A549 (cell line): ENCODE measurements at regions not wholly inside any gene's neighbourhood (a gene's known extent, or its start where the extent isn't known, plus 50 kb on each side); places are given as distances from the start of the nearest gene placed in this dataset.

ENCODE experiments used
- ATAC-seq, 2 experiments: fragments of 200-7000 bp in 1 of 2; fragments of >200 bp in 1 of 2; cut with Nextera tagmentation in 1 of 2; cut with Tn5 transposase in 1 of 2; 3 replicates each; pipeline versions ENCODE4 v1.8.0 to v1.9.1; 2018 to 2020; ENCODE audit warnings: mild to moderate bottlenecking in 1 of 2, moderate library complexity in 1 of 2
- CTCF ChIA-PET: fragments of 300-600 bp; sonication (Branson Sonifier 250); formaldehyde crosslinking; extraction: SDS; loops from one replicate; lab custom pipeline; 2021; ENCODE audit warnings: antibody characterized with exemption, inconsistent platforms; lab: Yijun Ruan, JAX
- POLR2A ChIA-PET: fragments of 350-600 bp; formaldehyde crosslinking; extraction: SDS; loops from one replicate; lab custom pipeline; 2021; ENCODE audit warnings: antibody characterized with exemption, inconsistent platforms; lab: Yijun Ruan, JAX
- DNase-seq, 2 experiments: peaks; one replicate each; pipeline versions ENCODE4 v3.0.0 to v3.0.0-alpha.2; 2011 to 2016; ENCODE audit warnings: low read depth in 1 of 2, low spot score in 1 of 2
- FAIRE-seq: peaks from 2 replicates; lab custom pipeline; 2011; peaks lifted over from hg19 to GRCh38; lab: Jason Lieb, UNC
- H3K27ac ChIP-seq, 2 experiments: fragments of >200 bp; sonication (Bioruptor Twin); formaldehyde crosslinking; 3 replicates each; pipeline ENCODE4 v1.5.1; 2016 to 2017
- H3K4me1 ChIP-seq: fragments of >200 bp; sonication (Bioruptor Twin); formaldehyde crosslinking; 3 replicates; pipeline ENCODE4 v1.6.1; 2016
- H3K4me2 ChIP-seq: fragments of >200 bp; sonication (Bioruptor Twin); formaldehyde crosslinking; 3 replicates; pipeline ENCODE4 v1.6.1; 2016
- H3K4me3 ChIP-seq: fragments of >200 bp; sonication (Bioruptor Twin); formaldehyde crosslinking; 3 replicates; pipeline ENCODE4 v1.5.1; 2016
- H3K9me3 ChIP-seq: fragments of >200 bp; sonication (Bioruptor Twin); formaldehyde crosslinking; 3 replicates; pipeline ENCODE4 v1.6.1; 2016
- BHLHE40 ChIP-seq: IDR thresholded peaks from 2 replicates; pipeline ENCODE4 v1.6.1; 2012; ENCODE audit warnings: low read depth, low read length, inconsistent platforms
- CBX8 ChIP-seq: fragments of 200-600 bp; sonication (generic); IDR thresholded peaks from 2 replicates; pipeline ENCODE4 v1.6.1; 2016
- EHMT2 ChIP-seq: fragments of 200-600 bp; sonication (generic); IDR thresholded peaks from 2 replicates; pipeline ENCODE4 v1.6.1; 2016; ENCODE audit warnings: antibody characterized with exemption, low read depth, mild to moderate bottlenecking, moderate library complexity
- EP300 ChIP-seq, 2 experiments: fragments of >200 bp; sonication (Bioruptor Twin); formaldehyde crosslinking; IDR thresholded peaks; 2 replicates in 1 of 2; 3 replicates in 1 of 2; pipeline ENCODE4 v1.6.1; 2016 to 2017
- FOSL2 ChIP-seq, 2 experiments: fragments of 450-650 bp in 1 of 2; fragments of >200 bp in 1 of 2; sonication (Bioruptor Twin) in 1 of 2; formaldehyde crosslinking; IDR thresholded peaks; 2 replicates each; pipeline versions ENCODE4 v1.5.0 to v1.6.1; 2016 to 2020; ENCODE audit warnings: mild to moderate bottlenecking in 1 of 2, moderate library complexity in 1 of 2
- GATA3 ChIP-seq: IDR thresholded peaks from 2 replicates; pipeline ENCODE4 v1.6.1; 2012; ENCODE audit warnings: borderline replicate concordance
- HDAC2 ChIP-seq: fragments of 200-600 bp; sonication (generic); IDR thresholded peaks from 2 replicates; pipeline ENCODE4 v1.6.1; 2016
- HEYL ChIP-seq: fragments of 250-450 bp; sonication (Bioruptor Pico); IDR thresholded peaks from 2 replicates; pipeline ENCODE4 v1.8.0; 2021; ENCODE audit warnings: mild to moderate bottlenecking, moderate library complexity
- HOXB5 ChIP-seq: fragments of 250-450 bp; sonication (Bioruptor Pico); IDR thresholded peaks from 2 replicates; pipeline ENCODE4 v1.5.0; 2020; ENCODE audit warnings: mild to moderate bottlenecking, moderate library complexity
- JUNB ChIP-seq: fragments of >200 bp; sonication (Bioruptor Twin); formaldehyde crosslinking; IDR thresholded peaks from 2 replicates; pipeline ENCODE4 v1.6.1; 2016
- KDM1A ChIP-seq: fragments of 200-600 bp; sonication (generic); IDR thresholded peaks from 2 replicates; pipeline ENCODE4 v1.6.1; 2016; ENCODE audit warnings: low read depth, mild to moderate bottlenecking
- MAFK ChIP-seq: fragments of 450-650 bp; IDR thresholded peaks from 2 replicates; pipeline ENCODE4 v1.6.1; 2014; ENCODE audit not compliant: partially characterized antibody
- MYC ChIP-seq: IDR thresholded peaks from 2 replicates; pipeline ENCODE4 v1.6.1; 2012; ENCODE audit warnings: mild to moderate bottlenecking, inconsistent platforms, low read length, improper control_type of control experiment, borderline replicate concordance
- POLR2AphosphoS2 ChIP-seq: conservative IDR thresholded peaks from 2 replicates; pipeline ENCODE4 v1.6.1; 2012; ENCODE audit warnings: low read length, improper control_type of control experiment, inconsistent platforms
- RCOR1 ChIP-seq: fragments of 150-350 bp; IDR thresholded peaks from 2 replicates; pipeline ENCODE4 v1.6.1; 2014; ENCODE audit warnings: antibody characterized with exemption, low read length, low read depth
- ZFP36 ChIP-seq: fragments of 450-650 bp; IDR thresholded peaks from 2 replicates; pipeline ENCODE4 v1.6.1; 2014; ENCODE audit warnings: borderline replicate concordance; ENCODE audit not compliant: partially characterized antibody
- ZNF302 ChIP-seq: fragments of 250-450 bp; sonication (Bioruptor Pico); IDR thresholded peaks from 2 replicates; pipeline ENCODE4 v1.9.0; 2021; ENCODE audit warnings: inconsistent platforms, mild to moderate bottlenecking, moderate library complexity
- ZSCAN20 ChIP-seq: fragments of 250-450 bp; sonication (Bioruptor Pico); IDR thresholded peaks from 2 replicates; pipeline ENCODE4 v1.8.0; 2022; ENCODE audit warnings: mild to moderate bottlenecking, moderate library complexity
- WGBS: methylation state at CpG from one replicate; pipeline ENCODE4 v1.1.6; 2017; ENCODE audit errors: missing lambda C conversion rate; 5-methylcytosine and 5-hydroxymethylcytosine counted together
- TF ChIP-seq, protein P1 (sequence below): fragments of 450-650 bp; IDR thresholded peaks from 2 replicates; pipeline ENCODE4 v1.6.1; 2014; ENCODE audit warnings: antibody characterized with exemption
- TF ChIP-seq, protein P2 (sequence below): IDR thresholded peaks from 2 replicates; pipeline ENCODE4 v1.6.1; 2012
- TF ChIP-seq, protein P3 (sequence below): fragments of >200 bp; sonication (Bioruptor Twin); formaldehyde crosslinking; IDR thresholded peaks from 3 replicates; pipeline ENCODE4 v1.6.1; 2016
- TF ChIP-seq, protein P4 (sequence below): fragments of 250-450 bp; sonication (Bioruptor Pico); IDR thresholded peaks from 2 replicates; pipeline ENCODE4 v1.5.0; 2020; ENCODE audit warnings: low read depth, mild to moderate bottlenecking, moderate library complexity
- TF ChIP-seq, protein P5 (sequence below): fragments of 150-350 bp; IDR thresholded peaks from 2 replicates; pipeline ENCODE4 v1.6.1; 2014; ENCODE audit warnings: low read depth, mild to moderate bottlenecking, low read length

DNA sequence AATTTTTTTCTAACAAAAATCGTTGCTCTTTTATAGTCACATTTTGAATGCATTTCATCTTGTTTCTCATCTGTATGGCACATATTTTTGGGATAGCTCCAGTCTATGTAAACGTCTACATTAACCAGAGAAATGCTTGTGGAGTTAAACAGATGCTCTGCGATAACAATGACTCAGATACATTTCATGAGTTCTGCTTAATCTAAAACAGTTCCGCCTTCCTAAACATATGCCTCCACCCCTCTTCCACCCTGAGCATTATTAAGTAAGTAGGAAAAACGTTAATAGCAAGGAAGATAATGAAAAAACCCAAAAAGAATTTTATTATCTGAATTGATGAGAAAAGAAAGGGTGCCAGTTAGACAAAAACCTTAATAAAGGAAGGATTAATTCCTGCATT is 396.1 kb downstream of the TUSC7 start:
- Histone ChIP-seq H3K4me3 (no peak overlapping the region), H3K4me2 (no peak overlapping the region), H3K27ac (no peak overlapping the region), H3K4me1 (no peaks in the 10 kb centered on the region), H3K9me3 (no peaks in the 10 kb centered on the region)
- no peak for ATAC-seq
- TF ChIP-seq HDAC2 (no peak), BHLHE40 (no peak), MAFK (no peak), ZNF302 (no peak)
- TF ChIP-seq, protein P1, sequence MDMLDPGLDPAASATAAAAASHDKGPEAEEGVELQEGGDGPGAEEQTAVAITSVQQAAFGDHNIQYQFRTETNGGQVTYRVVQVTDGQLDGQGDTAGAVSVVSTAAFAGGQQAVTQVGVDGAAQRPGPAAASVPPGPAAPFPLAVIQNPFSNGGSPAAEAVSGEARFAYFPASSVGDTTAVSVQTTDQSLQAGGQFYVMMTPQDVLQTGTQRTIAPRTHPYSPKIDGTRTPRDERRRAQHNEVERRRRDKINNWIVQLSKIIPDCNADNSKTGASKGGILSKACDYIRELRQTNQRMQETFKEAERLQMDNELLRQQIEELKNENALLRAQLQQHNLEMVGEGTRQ = no peak
- TF ChIP-seq, protein P2, sequence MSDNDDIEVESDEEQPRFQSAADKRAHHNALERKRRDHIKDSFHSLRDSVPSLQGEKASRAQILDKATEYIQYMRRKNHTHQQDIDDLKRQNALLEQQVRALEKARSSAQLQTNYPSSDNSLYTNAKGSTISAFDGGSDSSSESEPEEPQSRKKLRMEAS = no peak
- ChIA-PET CTCF (no interaction called here), POLR2A (no interaction called here)
- 28% methylated on average over 5 of the region's 5 CpGs for WGBS
- DNase-seq = no peak
- no peak for FAIRE-seq

DNA sequence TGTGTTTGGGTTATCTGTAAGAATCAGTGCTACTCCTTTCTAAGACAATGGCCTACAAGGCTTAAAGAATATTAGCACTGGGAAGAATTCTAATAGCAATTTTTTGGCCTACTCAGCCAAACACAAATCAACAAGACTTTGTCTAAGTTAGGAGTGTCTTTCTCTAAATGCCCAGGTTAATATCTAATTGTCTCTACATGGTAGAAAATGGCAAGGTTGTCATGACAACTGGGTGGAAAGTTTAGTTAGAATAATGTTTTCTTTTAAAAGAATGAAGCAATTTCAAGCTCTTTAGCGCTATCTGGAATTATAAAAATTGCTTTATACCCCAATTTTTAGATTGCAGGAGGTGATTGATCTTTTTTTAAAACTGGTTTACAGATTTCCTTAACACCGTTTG is 396.8 kb downstream of the TUSC7 start:
- WGBS = 32% methylated on average over 2 of the region's 2 CpGs
- Histone ChIP-seq H3K9me3 (no peaks in the 10 kb centered on the region), H3K4me3 (no peak overlapping the region), H3K4me2 (no peak overlapping the region), H3K4me1 (no peaks in the 10 kb centered on the region), H3K27ac (no peak overlapping the region)
- no peak for ATAC-seq
- DNase-seq = no peak
- POLR2A ChIA-PET = no interaction called here
- TF ChIP-seq EP300 (IDR thresholded peaks at IDR 0.05) (no peak), JUNB (no peak), HOXB5 (CRISPR knock-in tag) (no peak), HEYL (CRISPR knock-in tag) (no peak), ZFP36 (no peak), RCOR1 (no peak), ZNF302 (no peak)
- FAIRE-seq = no peak
- CTCF ChIA-PET = no interaction called here

DNA sequence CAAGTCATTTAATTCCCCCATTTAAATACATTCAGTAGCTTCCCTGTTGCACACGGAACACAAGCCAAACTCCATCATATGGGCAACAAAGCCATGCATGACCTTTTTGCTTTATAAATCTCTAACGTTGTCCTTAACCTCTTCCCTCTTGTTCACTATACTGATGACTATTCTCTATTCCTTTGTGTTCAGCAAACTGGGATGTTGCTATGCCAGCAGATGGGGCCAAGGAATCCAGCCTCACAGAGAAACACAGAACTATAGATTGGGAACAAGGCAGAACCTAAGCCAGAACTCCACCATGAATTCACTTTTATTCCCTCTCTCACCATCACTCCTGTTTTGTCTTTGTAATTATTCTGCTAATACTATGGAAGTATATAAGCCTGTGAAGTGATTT is 398.4 kb downstream of the TUSC7 start:
- Histone ChIP-seq H3K4me3 (no peak overlapping the region), H3K4me2 (no peak overlapping the region), H3K27ac (no peak overlapping the region), H3K9me3 (no peaks in the 10 kb centered on the region), H3K4me1 (no peaks in the 10 kb centered on the region)
- ChIA-PET CTCF (no interaction called here), POLR2A (no interaction called here)
- no peak for DNase-seq
- TF ChIP-seq, protein P3, sequence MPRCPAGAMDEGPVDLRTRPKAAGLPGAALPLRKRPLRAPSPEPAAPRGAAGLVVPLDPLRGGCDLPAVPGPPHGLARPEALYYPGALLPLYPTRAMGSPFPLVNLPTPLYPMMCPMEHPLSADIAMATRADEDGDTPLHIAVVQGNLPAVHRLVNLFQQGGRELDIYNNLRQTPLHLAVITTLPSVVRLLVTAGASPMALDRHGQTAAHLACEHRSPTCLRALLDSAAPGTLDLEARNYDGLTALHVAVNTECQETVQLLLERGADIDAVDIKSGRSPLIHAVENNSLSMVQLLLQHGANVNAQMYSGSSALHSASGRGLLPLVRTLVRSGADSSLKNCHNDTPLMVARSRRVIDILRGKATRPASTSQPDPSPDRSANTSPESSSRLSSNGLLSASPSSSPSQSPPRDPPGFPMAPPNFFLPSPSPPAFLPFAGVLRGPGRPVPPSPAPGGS = no peak
- TF ChIP-seq EHMT2 (no peak), POLR2AphosphoS2 (no peak), KDM1A (no peak), CBX8 (no peak), FOSL2 (IDR thresholded peaks at IDR 0.05) (no peak), FOSL2 (CRISPR knock-in tag; IDR thresholded peaks at IDR 0.05) (no peak), ZSCAN20 (CRISPR knock-in tag) (no peak), MYC (no peak), GATA3 (no peak)
- TF ChIP-seq, protein P4, sequence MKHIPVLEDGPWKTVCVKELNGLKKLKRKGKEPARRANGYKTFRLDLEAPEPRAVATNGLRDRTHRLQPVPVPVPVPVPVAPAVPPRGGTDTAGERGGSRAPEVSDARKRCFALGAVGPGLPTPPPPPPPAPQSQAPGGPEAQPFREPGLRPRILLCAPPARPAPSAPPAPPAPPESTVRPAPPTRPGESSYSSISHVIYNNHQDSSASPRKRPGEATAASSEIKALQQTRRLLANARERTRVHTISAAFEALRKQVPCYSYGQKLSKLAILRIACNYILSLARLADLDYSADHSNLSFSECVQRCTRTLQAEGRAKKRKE = no peak
- TF ChIP-seq, protein P5, sequence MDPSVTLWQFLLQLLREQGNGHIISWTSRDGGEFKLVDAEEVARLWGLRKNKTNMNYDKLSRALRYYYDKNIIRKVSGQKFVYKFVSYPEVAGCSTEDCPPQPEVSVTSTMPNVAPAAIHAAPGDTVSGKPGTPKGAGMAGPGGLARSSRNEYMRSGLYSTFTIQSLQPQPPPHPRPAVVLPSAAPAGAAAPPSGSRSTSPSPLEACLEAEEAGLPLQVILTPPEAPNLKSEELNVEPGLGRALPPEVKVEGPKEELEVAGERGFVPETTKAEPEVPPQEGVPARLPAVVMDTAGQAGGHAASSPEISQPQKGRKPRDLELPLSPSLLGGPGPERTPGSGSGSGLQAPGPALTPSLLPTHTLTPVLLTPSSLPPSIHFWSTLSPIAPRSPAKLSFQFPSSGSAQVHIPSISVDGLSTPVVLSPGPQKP = no peak
- 24% methylated on average over 2 of the region's 2 CpGs for WGBS
- FAIRE-seq = no peak
- ATAC-seq = no peak
